ENCODE measurements at regions not wholly inside any gene's neighbourhood (a gene's known extent, or its start where the extent isn't known, plus 50 kb on each side); places are given as distances from the start of the nearest gene placed in this dataset.

DNA sequence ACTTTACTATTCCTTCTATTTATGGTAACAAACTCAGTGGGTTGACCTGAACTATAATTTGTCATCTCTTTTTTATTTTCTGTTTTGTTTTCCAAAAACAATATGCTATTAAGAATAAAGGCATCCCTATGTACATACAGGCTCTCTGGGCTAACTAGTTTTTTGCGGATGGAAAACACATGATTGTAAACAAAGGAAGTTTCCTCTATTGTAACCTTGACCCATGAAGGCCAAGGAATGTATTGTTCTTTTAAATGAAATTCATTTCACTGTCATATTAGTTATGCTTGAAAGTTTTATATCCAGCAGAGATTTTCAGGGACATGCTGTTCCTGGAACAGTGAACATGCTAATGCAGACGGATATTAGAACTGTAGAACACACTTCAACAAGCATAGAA lies 705.0 kb upstream of the SEL1L start:
- H3K9me2 ChIP-seq (ENCODE audit: low read depth, low read length): no peaks in the 10 kb centered on the region
- H3K4me1 ChIP-seq (ENCODE audit: insufficient read depth, low read length, severe bottlenecking): no peaks in the 10 kb centered on the region
- no peak overlapping the region for H3K4me3 ChIP-seq (ENCODE audit: low read depth, low read length, poor library complexity, severe bottlenecking)
- H2AFZ ChIP-seq (ENCODE audit: low read length): no peak overlapping the region
- no peaks in the 10 kb centered on the region for H3K9me3 ChIP-seq (ENCODE audit: low read length)
- H3K9ac ChIP-seq (ENCODE audit: low read length): no peak overlapping the region
- H3K27ac ChIP-seq (ENCODE audit: low read depth, low read length, poor library complexity, severe bottlenecking): no peak overlapping the region
- no peak overlapping the region for H3K4me2 ChIP-seq (ENCODE audit: low read length)
- H3K27me3 ChIP-seq (ENCODE audit: insufficient read depth, low read length): no peaks in the 10 kb centered on the region
- H3F3A ChIP-seq (ENCODE audit: insufficient read depth, low read length): no peaks in the 10 kb centered on the region
- TF ChIP-seq, protein P1, sequence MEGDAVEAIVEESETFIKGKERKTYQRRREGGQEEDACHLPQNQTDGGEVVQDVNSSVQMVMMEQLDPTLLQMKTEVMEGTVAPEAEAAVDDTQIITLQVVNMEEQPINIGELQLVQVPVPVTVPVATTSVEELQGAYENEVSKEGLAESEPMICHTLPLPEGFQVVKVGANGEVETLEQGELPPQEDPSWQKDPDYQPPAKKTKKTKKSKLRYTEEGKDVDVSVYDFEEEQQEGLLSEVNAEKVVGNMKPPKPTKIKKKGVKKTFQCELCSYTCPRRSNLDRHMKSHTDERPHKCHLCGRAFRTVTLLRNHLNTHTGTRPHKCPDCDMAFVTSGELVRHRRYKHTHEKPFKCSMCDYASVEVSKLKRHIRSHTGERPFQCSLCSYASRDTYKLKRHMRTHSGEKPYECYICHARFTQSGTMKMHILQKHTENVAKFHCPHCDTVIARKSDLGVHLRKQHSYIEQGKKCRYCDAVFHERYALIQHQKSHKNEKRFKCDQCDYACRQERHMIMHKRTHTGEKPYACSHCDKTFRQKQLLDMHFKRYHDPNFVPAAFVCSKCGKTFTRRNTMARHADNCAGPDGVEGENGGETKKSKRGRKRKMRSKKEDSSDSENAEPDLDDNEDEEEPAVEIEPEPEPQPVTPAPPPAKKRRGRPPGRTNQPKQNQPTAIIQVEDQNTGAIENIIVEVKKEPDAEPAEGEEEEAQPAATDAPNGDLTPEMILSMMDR (IDR thresholded peaks at IDR 0.05; ENCODE audit: low read length): no peak
- TF ChIP-seq EZH2 (IDR thresholded peaks at IDR 0.05; ENCODE audit: borderline replicate concordance, low read length): no peak
- no peaks in the 10 kb centered on the region for H3K79me2 ChIP-seq (ENCODE audit: insufficient read depth, low read length)
- no peaks in the 10 kb centered on the region for H4K20me1 ChIP-seq (ENCODE audit: insufficient read depth, low read length)
- no peaks in the 10 kb centered on the region for H3K36me3 ChIP-seq (ENCODE audit: insufficient read depth, low read length)

DNA sequence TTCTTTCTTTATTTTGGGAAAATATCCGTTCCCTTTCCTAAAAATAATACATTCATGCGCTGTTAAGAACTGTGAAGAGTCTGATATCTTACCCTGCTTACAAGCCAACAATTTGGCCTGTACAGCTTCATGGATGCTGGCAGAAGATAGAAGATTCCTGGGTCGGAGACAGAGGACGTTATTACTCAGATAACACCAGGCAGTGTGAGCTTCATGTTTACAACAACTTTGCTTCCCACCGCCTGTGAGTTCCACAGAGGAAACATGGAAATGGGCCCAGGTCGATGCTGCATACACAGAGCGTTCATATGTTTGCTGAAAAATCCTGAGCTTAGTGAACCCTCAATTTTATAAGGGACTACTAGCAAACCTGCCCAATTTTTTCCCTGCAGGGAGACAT lies 705.6 kb upstream of the SEL1L start:
- no peak overlapping the region for H3K27ac ChIP-seq (ENCODE audit: low read depth, low read length, poor library complexity, severe bottlenecking)
- H3K36me3 ChIP-seq (ENCODE audit: insufficient read depth, low read length): no peaks in the 10 kb centered on the region
- H3K27me3 ChIP-seq (ENCODE audit: insufficient read depth, low read length): no peaks in the 10 kb centered on the region
- H3K79me2 ChIP-seq (ENCODE audit: insufficient read depth, low read length): no peaks in the 10 kb centered on the region
- H2AFZ ChIP-seq (ENCODE audit: low read length): no peak overlapping the region
- H4K20me1 ChIP-seq (ENCODE audit: insufficient read depth, low read length): no peaks in the 10 kb centered on the region
- TF ChIP-seq, protein P1 (IDR thresholded peaks at IDR 0.05; ENCODE audit: low read length): no peak
- TF ChIP-seq EZH2 (IDR thresholded peaks at IDR 0.05; ENCODE audit: borderline replicate concordance, low read length): no peak
- no peak overlapping the region for H3K4me2 ChIP-seq (ENCODE audit: low read length)
- no peaks in the 10 kb centered on the region for H3K9me2 ChIP-seq (ENCODE audit: low read depth, low read length)
- H3F3A ChIP-seq (ENCODE audit: insufficient read depth, low read length): no peaks in the 10 kb centered on the region
- H3K4me3 ChIP-seq (ENCODE audit: low read depth, low read length, poor library complexity, severe bottlenecking): no peak overlapping the region
- H3K9me3 ChIP-seq (ENCODE audit: low read length): no peaks in the 10 kb centered on the region
- H3K9ac ChIP-seq (ENCODE audit: low read length): no peak overlapping the region
- H3K4me1 ChIP-seq (ENCODE audit: insufficient read depth, low read length, severe bottlenecking): no peaks in the 10 kb centered on the region

DNA sequence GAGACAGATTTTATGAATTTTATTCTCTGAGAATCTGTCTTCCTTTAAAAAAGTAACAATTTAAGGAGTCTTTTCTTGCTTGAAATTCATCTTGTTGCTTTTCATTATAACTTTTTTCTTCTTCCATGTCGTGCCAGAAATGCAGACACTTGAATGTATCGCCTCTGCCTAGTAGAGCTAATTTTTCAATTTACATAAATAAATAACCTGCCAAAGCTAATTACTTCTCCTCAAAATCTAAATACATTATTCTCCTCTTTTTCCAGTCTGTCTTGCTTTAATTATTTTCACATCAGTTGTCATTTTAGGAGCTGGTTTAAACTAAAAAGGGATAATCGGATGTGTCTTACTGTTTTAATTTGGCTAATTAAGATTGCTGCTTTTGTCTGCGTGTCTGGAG lies 711.1 kb upstream of the SEL1L start:
- Histone ChIP-seq H3K27ac (ENCODE audit: low read depth, low read length, poor library complexity, severe bottlenecking) (no peak overlapping the region), H3K27me3 (ENCODE audit: insufficient read depth, low read length) (no peaks in the 10 kb centered on the region), H3F3A (ENCODE audit: insufficient read depth, low read length) (no peaks in the 10 kb centered on the region), H3K9me2 (ENCODE audit: low read depth, low read length) (no peaks in the 10 kb centered on the region), H3K4me2 (ENCODE audit: low read length) (no peak overlapping the region), H2AFZ (ENCODE audit: low read length) (no peak overlapping the region), H3K4me1 (ENCODE audit: insufficient read depth, low read length, severe bottlenecking) (no peaks in the 10 kb centered on the region), H3K79me2 (ENCODE audit: insufficient read depth, low read length) (no peaks in the 10 kb centered on the region), H3K4me3 (ENCODE audit: low read depth, low read length, poor library complexity, severe bottlenecking) (no peak overlapping the region), H3K36me3 (ENCODE audit: insufficient read depth, low read length) (no peaks in the 10 kb centered on the region), H3K9me3 (ENCODE audit: low read length) (no peaks in the 10 kb centered on the region), H4K20me1 (ENCODE audit: insufficient read depth, low read length) (no peaks in the 10 kb centered on the region), H3K9ac (ENCODE audit: low read length) (no peak overlapping the region)
- no peak for TF ChIP-seq EZH2 (IDR thresholded peaks at IDR 0.05; ENCODE audit: borderline replicate concordance, low read length)
- TF ChIP-seq, protein P1 (IDR thresholded peaks at IDR 0.05; ENCODE audit: low read length): no peak
